Calu3 (cell line): ENCODE measurements at regions not wholly inside any gene's neighbourhood (a gene's known extent, or its start where the extent isn't known, plus 50 kb on each side); places are given as distances from the start of the nearest gene placed in this dataset.

Experiments
- BruUV-seq: library from RNA; stranded (reverse); fragments of 400-500 nt; replicated peaks from 2 replicates; lab custom pipeline; 2021; lab: Mats Ljungman, UMichigan
- CTCF ChIA-PET: fragments of 300-600 bp; sonication (Branson Sonifier 250); formaldehyde crosslinking; loops from one replicate; lab custom pipeline; 2022; ENCODE audit warnings: antibody characterized with exemption; lab: Charles Lee
- DNase-seq: peaks from one replicate; pipeline ENCODE4 v3.0.0; 2022
- H3K27ac Mint-ChIP-seq: one replicate; pipeline ENCODE4 v1.8.0; 2022; ENCODE audit warnings: mixed read lengths; ENCODE audit not compliant: unreplicated experiment
- H3K27me3 Mint-ChIP-seq: one replicate; pipeline ENCODE4 v1.8.0; 2022; ENCODE audit warnings: mixed read lengths; ENCODE audit not compliant: unreplicated experiment
- H3K36me3 Mint-ChIP-seq: one replicate; pipeline ENCODE4 v1.8.0; 2022; ENCODE audit warnings: mild to moderate bottlenecking, moderate library complexity, mixed read lengths; ENCODE audit not compliant: insufficient read depth, unreplicated experiment
- H3K4me1 Mint-ChIP-seq: one replicate; pipeline ENCODE4 v1.8.0; 2022; ENCODE audit warnings: mild to moderate bottlenecking, low read depth, mixed read lengths; ENCODE audit not compliant: unreplicated experiment
- H3K4me3 Mint-ChIP-seq: one replicate; pipeline ENCODE4 v1.8.0; 2022; ENCODE audit warnings: mild to moderate bottlenecking, low read depth, moderate library complexity, mixed read lengths; ENCODE audit not compliant: unreplicated experiment
- H3K9me3 Mint-ChIP-seq: one replicate; pipeline ENCODE4 v1.8.0; 2022; ENCODE audit warnings: low read depth, mixed read lengths; ENCODE audit not compliant: unreplicated experiment
- CTCF ChIP-seq: fragments of 200-600 bp; IDR thresholded peaks from one replicate; pipeline ENCODE4 v1.8.0; 2022; ENCODE audit warnings: antibody characterized with exemption; ENCODE audit not compliant: unreplicated experiment
- intact Hi-C: fragments of 100-400 bp; cut with micrococcal nuclease; formaldehyde crosslinking; loops from one replicate; pipeline ENCODE4 v1.10.0; 2022; ENCODE audit not compliant: unreplicated experiment

- Mint-ChIP-seq H3K9me3 (no peaks in the 10 kb centered on the region), H3K27me3 (peaks cover 95% of the 10 kb centered on the region), H3K4me3 (no peak overlapping the region), H3K4me1 (no peaks in the 10 kb centered on the region), H3K36me3 (no peaks in the 10 kb centered on the region), H3K27ac (no peak overlapping the region)
- intact Hi-C loops: no loop called here
- TF ChIP-seq CTCF: no peak
- no TSS peak for BruUV-seq
- DNase-seq: no peak
- CTCF ChIA-PET: no interaction called here
These were observed 270.1 kb upstream of the TNRC6C start for GRCh38 chr17:77688369-77688768.

GRCh38 chr17:77690271-77691161 is 268.0 kb upstream of the TNRC6C start:
- CTCF ChIA-PET: no interaction called here
- Mint-ChIP-seq H3K4me1 (no peaks in the 10 kb centered on the region), H3K36me3 (no peaks in the 10 kb centered on the region), H3K27me3 (peaks cover 95% of the 10 kb centered on the region), H3K4me3 (no peak overlapping the region), H3K27ac (no peak overlapping the region), H3K9me3 (no peaks in the 10 kb centered on the region)
- no TSS peak for BruUV-seq
- TF ChIP-seq CTCF: no peak
- intact Hi-C loops: no loop called here
- DNase-seq: no peak

GRCh38 chr17:77691216-77692085 is 267.1 kb upstream of the TNRC6C start:
- Mint-ChIP-seq H3K36me3 (no peaks in the 10 kb centered on the region), H3K9me3 (no peaks in the 10 kb centered on the region), H3K27me3 (peaks cover 95% of the 10 kb centered on the region), H3K27ac (no peak overlapping the region), H3K4me3 (no peak overlapping the region), H3K4me1 (no peaks in the 10 kb centered on the region)
- CTCF ChIA-PET: no interaction called here
- TF ChIP-seq CTCF: no peak
- no peak for DNase-seq
- BruUV-seq: no TSS peak
- intact Hi-C loops: no loop called here

GRCh38 chr17:77692571-77693161 is 265.8 kb upstream of the TNRC6C start:
- peaks cover 95% of the 10 kb centered on the region for H3K27me3 Mint-ChIP-seq

More at GRCh38 chr17:77692571-77693161, 265.8 kb upstream of the TNRC6C start:
- Mint-ChIP-seq H3K4me3 (no peak overlapping the region), H3K9me3 (no peaks in the 10 kb centered on the region), H3K4me1 (no peaks in the 10 kb centered on the region), H3K36me3 (no peaks in the 10 kb centered on the region), H3K27ac (no peak overlapping the region)
- TF ChIP-seq CTCF: no peak
- no TSS peak for BruUV-seq
- no peak for DNase-seq
- CTCF ChIA-PET: no interaction called here
- intact Hi-C loops: no loop called here
